HepG2 (cell line): ENCODE measurements at regions not wholly inside any gene's neighbourhood (a gene's known extent, or its start where the extent isn't known, plus 50 kb on each side); places are given as distances from the start of the nearest gene placed in this dataset.
"Not testable (repeated sequence)": the region's sequence is repeated elsewhere in the genome, so short reads cannot be mapped to it uniquely, and the experiment has no call there.

Source experiments
- ATAC-seq: fragments of 200-7000 bp; cut with Tn5 transposase; 3 replicates; pipeline ENCODE4 v1.9.1; 2020; ENCODE audit warnings: mild to moderate bottlenecking, moderate library complexity
- BruUV-seq: library from RNA; stranded (reverse); fragments of 400-500 nt; replicated peaks from 2 replicates; lab custom pipeline; 2021; lab: Mats Ljungman, UMichigan
- CTCF ChIA-PET: fragments of 300-600 bp; formaldehyde crosslinking; extraction: SDS; loops from one replicate; lab custom pipeline; 2021; ENCODE audit warnings: low total read pairs, inconsistent platforms, low intra/inter-chr PET ratio; lab: Yijun Ruan, JAX
- POLR2A ChIA-PET: fragments of 350-600 bp; sonication (Branson Sonifier 250); formaldehyde crosslinking; loops from one replicate; lab custom pipeline; 2020; ENCODE audit warnings: antibody characterized with exemption, inconsistent platforms; lab: Yijun Ruan, JAX
- DNase-seq: peaks from one replicate; pipeline ENCODE4 v3.0.0-alpha.2; 2015; ENCODE audit warnings: low spot score
- FAIRE-seq: peaks from 3 replicates; lab custom pipeline; 2011; peaks lifted over from hg19 to GRCh38; lab: Jason Lieb, UNC
- H2AFZ ChIP-seq: one replicate; pipeline ENCODE4 v1.6.1; 2011; ENCODE audit warnings: low read length, inconsistent platforms
- H3K27ac ChIP-seq: fragments of 300-600 bp; 3 replicates; pipeline ENCODE4 v1.8.0; 2011; ENCODE audit warnings: mixed run types, mild to moderate bottlenecking, mixed read lengths, low read length, inconsistent platforms; ENCODE audit not compliant: insufficient read depth; ENCODE audit errors: extremely low read length
- H3K27me3 ChIP-seq, 2 experiments: fragments of 200-600 bp in 1 of 2; 2 replicates in 1 of 2; 3 replicates in 1 of 2; pipeline versions ENCODE4 v1.6.0 to v1.8.0; 2011; ENCODE audit warnings: low read length in 2 of 2, mild to moderate bottlenecking in 2 of 2, moderate library complexity in 2 of 2, inconsistent platforms in 1 of 2; ENCODE audit not compliant: insufficient read depth in 2 of 2, control insufficient read depth in 1 of 2
- H3K36me3 ChIP-seq, 2 experiments: fragments of 200-600 bp in 1 of 2; replicated peaks in 1 of 2; 2 replicates in 1 of 2; 3 replicates in 1 of 2; pipeline versions ENCODE4 v1.5.1 to v1.8.0; 2011; ENCODE audit warnings: low read length in 2 of 2, inconsistent platforms in 1 of 2; ENCODE audit not compliant: insufficient read depth in 2 of 2, control insufficient read depth in 1 of 2
- H3K4me1 ChIP-seq: 2 replicates; pipeline ENCODE4 v1.5.1; 2012; ENCODE audit warnings: low read length, inconsistent platforms; ENCODE audit not compliant: insufficient read depth
- H3K4me2 ChIP-seq: 2 replicates; pipeline ENCODE4 v1.6.0; 2011; ENCODE audit warnings: low read depth, low read length, inconsistent platforms
- H3K4me3 ChIP-seq, 3 experiments: fragments of 200-600 bp in 1 of 3; sonication (generic), shearing (Covaris generic) in 1 of 3; replicated peaks in 1 of 3; 2 replicates each; pipeline ENCODE4 v1.5.1; 2011 to 2016; ENCODE audit warnings: low read length in 3 of 3, inconsistent platforms in 2 of 3, low read depth in 2 of 3, mild to moderate bottlenecking in 2 of 3, control low read depth in 1 of 3, mixed read lengths in 1 of 3; ENCODE audit not compliant: insufficient read depth in 1 of 3
- H3K79me2 ChIP-seq: one replicate; pipeline ENCODE4 v1.6.1; 2011; ENCODE audit warnings: low read length, inconsistent platforms; ENCODE audit not compliant: insufficient read depth
- H3K9ac ChIP-seq: 2 replicates; pipeline ENCODE4 v1.6.0; 2011; ENCODE audit warnings: mild to moderate bottlenecking, low read depth, low read length, inconsistent platforms; ENCODE audit not compliant: insufficient read depth
- H3K9me3 ChIP-seq: 2 replicates; pipeline ENCODE4 v1.5.1; 2012; ENCODE audit warnings: mild to moderate bottlenecking, low read length
- H4K20me1 ChIP-seq: 2 replicates; pipeline ENCODE4 v1.6.0; 2011; ENCODE audit warnings: inconsistent platforms, mild to moderate bottlenecking, low read length, moderate library complexity; ENCODE audit not compliant: insufficient read depth
- FOXA1 ChIP-seq, 2 experiments: fragments of 450-650 bp in 1 of 2; sonication (generic) in 1 of 2; formaldehyde crosslinking in 1 of 2; IDR thresholded peaks; 2 replicates each; pipeline versions ENCODE4 v1.4.0 to v1.6.1; 2016 to 2020; ENCODE audit warnings: missing genetic modification reagents in 1 of 2
- STAG1 ChIP-seq: sonication (generic); formaldehyde crosslinking; IDR thresholded peaks from 2 replicates; pipeline ENCODE4 v1.4.0; 2020; ENCODE audit warnings: missing genetic modification reagents
- ZNF878 ChIP-seq: sonication (generic); formaldehyde crosslinking; IDR thresholded peaks from 2 replicates; pipeline ENCODE4 v1.8.1; 2023; ENCODE audit warnings: mild to moderate bottlenecking, missing genetic modification reagents, moderate library complexity
- WGBS: methylation state at CpG from one replicate; pipeline ENCODE4 v1.1.6; 2017; ENCODE audit warnings: low lambda C conversion rate; 5-methylcytosine and 5-hydroxymethylcytosine counted together
- in situ Hi-C: cut with HindIII; loops from 2 replicates; pipeline ENCODE4 v1.10.0; 2017; ENCODE audit warnings: low pct_unique_long_range_greater_than_20kb; ENCODE audit not compliant: extremely low pct_ligation_motif_present
- intact Hi-C: fragments of 100-400 bp; cut with micrococcal nuclease; formaldehyde crosslinking; loops from one replicate; pipeline ENCODE4 v1.10.0; 2022; ENCODE audit not compliant: unreplicated experiment
- TF ChIP-seq, protein P1 (sequence below): IDR thresholded peaks from 2 replicates; pipeline ENCODE4 v1.6.1; 2012; ENCODE audit warnings: inconsistent platforms
- TF ChIP-seq, protein P2 (sequence below), 2 experiments: sonication (generic) in 1 of 2; formaldehyde crosslinking in 1 of 2; IDR thresholded peaks; 2 replicates each; pipeline versions ENCODE4 v1.6.1 to v1.9.0; 2014 to 2022; ENCODE audit warnings: antibody characterized with exemption in 1 of 2, borderline replicate concordance in 1 of 2, inconsistent platforms in 1 of 2, low read depth in 1 of 2, missing genetic modification reagents in 1 of 2
- TF ChIP-seq, protein P3 (sequence below): sonication (generic); formaldehyde crosslinking; IDR thresholded peaks from 2 replicates; pipeline ENCODE4 v1.5.0; 2020; ENCODE audit warnings: mild to moderate bottlenecking, missing genetic modification reagents, borderline replicate concordance
- TF ChIP-seq, protein P4 (sequence below): sonication (generic); formaldehyde crosslinking; IDR thresholded peaks from 2 replicates; pipeline ENCODE4 v1.8.0; 2022; ENCODE audit warnings: low read depth, missing genetic modification reagents

DNA sequence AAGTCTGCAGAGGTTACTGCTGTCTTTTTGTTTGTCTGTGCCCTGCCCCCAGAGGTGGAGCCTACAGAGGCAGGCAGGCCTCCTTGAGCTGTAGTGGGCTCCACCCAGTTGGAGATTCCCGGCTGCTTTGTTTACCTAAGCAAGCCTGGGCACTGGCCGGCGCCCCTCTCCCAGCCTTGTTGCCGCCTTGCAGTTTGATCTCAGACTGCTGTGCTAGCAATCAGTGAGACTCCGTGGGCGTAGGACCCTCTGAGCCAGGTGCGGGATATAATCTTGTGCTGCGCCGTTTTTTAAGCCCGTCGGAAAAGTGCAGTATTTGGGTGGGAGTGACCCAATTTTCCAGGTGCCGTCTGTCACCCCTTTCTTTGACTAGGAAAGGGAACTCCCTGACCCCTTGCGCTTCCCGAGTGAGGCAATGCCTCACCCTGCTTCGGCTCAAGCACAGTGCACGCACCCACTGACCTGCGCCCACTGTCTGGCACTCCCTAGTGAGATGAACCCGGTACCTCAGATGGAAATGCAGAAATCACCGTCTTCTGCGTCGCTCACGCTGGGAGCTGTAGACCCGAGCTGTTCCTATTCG lies 198.9 kb upstream of the ECI2 start:
- H3K4me2 ChIP-seq: not testable (repeated sequence)

DNA sequence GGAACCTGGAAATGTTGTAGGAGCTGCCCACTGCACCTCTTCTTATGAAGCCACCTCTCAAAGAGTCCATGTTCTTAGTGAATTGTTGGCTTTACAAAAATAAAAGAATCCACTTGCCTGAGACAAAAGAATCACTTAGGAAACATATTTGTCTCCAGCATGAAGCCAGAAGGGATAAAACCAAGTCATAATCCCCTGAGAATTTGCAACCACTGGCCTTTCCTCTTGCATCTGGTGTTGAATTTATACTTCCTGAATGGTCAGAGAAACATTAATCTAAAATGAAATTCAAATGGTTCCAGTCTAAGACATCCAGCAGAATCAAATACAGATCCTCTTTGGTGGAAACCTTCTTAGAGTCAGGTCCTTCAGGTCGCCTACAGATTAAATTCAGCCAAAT lies 192.5 kb upstream of the ECI2 start:
- ATAC-seq (no peak), FAIRE-seq (no peak), DNase-seq (no peak)
- ChIA-PET POLR2A (no interaction called here), CTCF (no interaction called here)
- Histone ChIP-seq H3K4me2 (no peak overlapping the region), H3K9me3 (no peaks in the 10 kb centered on the region), H3K36me3 (no peaks in the 10 kb centered on the region), H3K4me3 (no peak overlapping the region), H3K79me2 (no peaks in the 10 kb centered on the region), H2AFZ (no peak overlapping the region), H3K4me1 (no peaks in the 10 kb centered on the region), H3K27me3 (no peaks in the 10 kb centered on the region), H3K9ac (no peak overlapping the region), H4K20me1 (no peaks in the 10 kb centered on the region), H3K27ac (no peak overlapping the region)
- WGBS: 2% methylated on average over 1 of the region's 1 CpG
- in situ Hi-C loops (no loop called here), intact Hi-C loops (no loop called here)
- BruUV-seq: no TSS peak
- TF ChIP-seq STAG1 (CRISPR knock-in tag) (no peak), ZNF878 (CRISPR knock-in tag) (no peak)
- TF ChIP-seq, protein P1, sequence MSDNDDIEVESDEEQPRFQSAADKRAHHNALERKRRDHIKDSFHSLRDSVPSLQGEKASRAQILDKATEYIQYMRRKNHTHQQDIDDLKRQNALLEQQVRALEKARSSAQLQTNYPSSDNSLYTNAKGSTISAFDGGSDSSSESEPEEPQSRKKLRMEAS: no peak
- TF ChIP-seq, protein P2, sequence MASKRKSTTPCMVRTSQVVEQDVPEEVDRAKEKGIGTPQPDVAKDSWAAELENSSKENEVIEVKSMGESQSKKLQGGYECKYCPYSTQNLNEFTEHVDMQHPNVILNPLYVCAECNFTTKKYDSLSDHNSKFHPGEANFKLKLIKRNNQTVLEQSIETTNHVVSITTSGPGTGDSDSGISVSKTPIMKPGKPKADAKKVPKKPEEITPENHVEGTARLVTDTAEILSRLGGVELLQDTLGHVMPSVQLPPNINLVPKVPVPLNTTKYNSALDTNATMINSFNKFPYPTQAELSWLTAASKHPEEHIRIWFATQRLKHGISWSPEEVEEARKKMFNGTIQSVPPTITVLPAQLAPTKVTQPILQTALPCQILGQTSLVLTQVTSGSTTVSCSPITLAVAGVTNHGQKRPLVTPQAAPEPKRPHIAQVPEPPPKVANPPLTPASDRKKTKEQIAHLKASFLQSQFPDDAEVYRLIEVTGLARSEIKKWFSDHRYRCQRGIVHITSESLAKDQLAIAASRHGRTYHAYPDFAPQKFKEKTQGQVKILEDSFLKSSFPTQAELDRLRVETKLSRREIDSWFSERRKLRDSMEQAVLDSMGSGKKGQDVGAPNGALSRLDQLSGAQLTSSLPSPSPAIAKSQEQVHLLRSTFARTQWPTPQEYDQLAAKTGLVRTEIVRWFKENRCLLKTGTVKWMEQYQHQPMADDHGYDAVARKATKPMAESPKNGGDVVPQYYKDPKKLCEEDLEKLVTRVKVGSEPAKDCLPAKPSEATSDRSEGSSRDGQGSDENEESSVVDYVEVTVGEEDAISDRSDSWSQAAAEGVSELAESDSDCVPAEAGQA (IDR thresholded peaks at IDR 0.05; ENCODE audit: low read depth): no peak
- TF ChIP-seq, protein P2 (CRISPR knock-in tag; IDR thresholded peaks at IDR 0.05; ENCODE audit: borderline replicate concordance): no peak
- TF ChIP-seq, protein P3, sequence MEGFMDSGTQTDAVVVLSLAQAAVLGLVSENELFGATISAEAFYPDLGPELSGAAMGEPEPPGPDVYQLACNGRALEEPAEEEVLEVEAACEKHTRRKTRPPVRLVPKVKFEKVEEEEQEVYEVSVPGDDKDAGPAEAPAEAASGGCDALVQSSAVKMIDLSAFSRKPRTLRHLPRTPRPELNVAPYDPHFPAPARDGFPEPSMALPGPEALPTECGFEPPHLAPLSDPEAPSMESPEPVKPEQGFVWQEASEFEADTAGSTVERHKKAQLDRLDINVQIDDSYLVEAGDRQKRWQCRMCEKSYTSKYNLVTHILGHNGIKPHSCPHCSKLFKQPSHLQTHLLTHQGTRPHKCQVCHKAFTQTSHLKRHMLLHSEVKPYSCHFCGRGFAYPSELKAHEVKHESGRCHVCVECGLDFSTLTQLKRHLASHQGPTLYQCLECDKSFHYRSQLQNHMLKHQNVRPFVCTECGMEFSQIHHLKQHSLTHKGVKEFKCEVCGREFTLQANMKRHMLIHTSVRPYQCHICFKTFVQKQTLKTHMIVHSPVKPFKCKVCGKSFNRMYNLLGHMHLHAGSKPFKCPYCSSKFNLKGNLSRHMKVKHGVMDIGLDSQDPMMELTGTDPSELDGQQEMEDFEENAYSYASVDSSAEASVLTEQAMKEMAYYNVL (CRISPR knock-in tag): no peak
- TF ChIP-seq, protein P4, sequence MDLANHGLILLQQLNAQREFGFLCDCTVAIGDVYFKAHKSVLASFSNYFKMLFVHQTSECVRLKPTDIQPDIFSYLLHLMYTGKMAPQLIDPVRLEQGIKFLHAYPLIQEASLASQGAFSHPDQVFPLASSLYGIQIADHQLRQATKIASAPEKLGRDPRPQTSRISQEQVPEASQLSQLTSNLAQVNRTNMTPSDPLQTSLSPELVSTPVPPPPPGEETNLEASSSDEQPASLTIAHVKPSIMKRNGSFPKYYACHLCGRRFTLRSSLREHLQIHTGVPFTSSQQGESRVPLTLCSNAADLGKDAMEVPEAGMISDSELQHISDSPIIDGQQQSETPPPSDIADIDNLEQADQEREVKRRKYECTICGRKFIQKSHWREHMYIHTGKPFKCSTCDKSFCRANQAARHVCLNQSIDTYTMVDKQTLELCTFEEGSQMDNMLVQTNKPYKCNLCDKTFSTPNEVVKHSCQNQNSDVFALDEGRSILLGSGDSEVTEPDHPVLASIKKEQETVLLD (CRISPR knock-in tag): no peak

More for the DNA sequence above, 198.9 kb upstream of the ECI2 start:
- H3K9me3 ChIP-seq; CTCF ChIA-PET; BruUV-seq; H3K9ac ChIP-seq; DNase-seq; intact Hi-C loops; FAIRE-seq; H2AFZ ChIP-seq; ATAC-seq; POLR2A ChIA-PET; H3K4me3 ChIP-seq; in situ Hi-C loops; H3K79me2 ChIP-seq; H3K36me3 ChIP-seq; H4K20me1 ChIP-seq; H3K27ac ChIP-seq; H3K27me3 ChIP-seq; TF ChIP-seq FOXA1 (IDR thresholded peaks at IDR 0.05): not testable (repeated sequence)
- TF ChIP-seq FOXA1 (CRISPR knock-in tag; IDR thresholded peaks at IDR 0.05): peak; percentile 44
- peaks cover 21% of the 10 kb centered on the region for H3K4me1 ChIP-seq
- whole genome bisulfite sequencing: 58% methylated on average over 24 of the region's 24 CpGs
